ENCODE measurements at regions not wholly inside any gene's neighbourhood (a gene's known extent, or its start where the extent isn't known, plus 50 kb on each side); places are given as distances from the start of the nearest gene placed in this dataset.

DNA sequence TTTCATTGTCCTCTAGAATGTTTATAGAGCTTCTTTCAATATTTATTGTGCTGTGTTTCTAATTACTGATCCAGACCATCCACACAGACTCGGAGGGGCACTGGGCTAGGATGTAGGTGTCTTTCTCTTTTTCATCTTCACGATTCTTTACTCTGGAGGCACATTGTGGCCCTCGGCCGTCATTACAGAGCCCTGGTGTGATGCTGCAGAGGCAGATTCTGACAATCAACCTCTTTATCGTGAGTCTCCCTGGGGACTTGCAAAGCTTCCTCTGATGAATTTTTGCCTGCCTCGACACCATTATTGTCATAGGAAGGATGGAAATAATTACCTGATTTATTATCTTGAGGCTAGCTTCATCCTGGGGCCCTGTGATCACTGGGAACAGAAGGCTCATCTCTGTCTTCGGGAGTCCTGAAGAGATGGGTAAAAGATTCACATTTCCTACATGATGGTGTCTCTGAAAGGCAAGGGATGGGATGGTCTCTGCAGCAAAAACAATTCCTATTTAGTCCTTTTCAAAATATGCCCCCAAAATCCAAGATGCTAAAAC lies 89.4 kb downstream of the SEC16B start:
- H2AFZ ChIP-seq (ENCODE audit: insufficient read depth, low read length, poor library complexity), result no peak overlapping the region
- no peak overlapping the region for H4K91ac ChIP-seq (ENCODE audit: low read depth, low read length)
- no peak overlapping the region for H3K9ac ChIP-seq (ENCODE audit: low read length)
- no peak overlapping the region for H3K18ac ChIP-seq (ENCODE audit: low read length)
- no peak overlapping the region for H2BK5ac ChIP-seq (ENCODE audit: low read depth, low read length, poor library complexity)
- no peak overlapping the region for H3K14ac ChIP-seq (ENCODE audit: low read length)
- H3K4me3 ChIP-seq (ENCODE audit: low read depth, low read length), result no peak overlapping the region
- H4K12ac ChIP-seq (ENCODE audit: low read depth, low read length), result no peak overlapping the region
- no peaks in the 10 kb centered on the region for H3K4me1 ChIP-seq (ENCODE audit: control insufficient read depth in 1 of 2, insufficient read depth in 2 of 2, low read length in 2 of 2)
- H2BK120ac ChIP-seq (ENCODE audit: insufficient read depth, low read length, poor library complexity), result no peak overlapping the region
- H2BK12ac ChIP-seq (ENCODE audit: low read length), result no peak overlapping the region
- no peaks in the 10 kb centered on the region for H3K9me3 ChIP-seq (ENCODE audit: insufficient read depth, low read depth, low read length)
- H3K36me3 ChIP-seq (ENCODE audit: control insufficient read depth in 1 of 2, insufficient read depth in 2 of 2, low read length in 2 of 2), result no peaks in the 10 kb centered on the region
- H4K8ac ChIP-seq (ENCODE audit: low read depth, low read length), result no peak overlapping the region
- no peak overlapping the region for H3K23ac ChIP-seq (ENCODE audit: low read length)
- no peaks in the 10 kb centered on the region for H3K79me1 ChIP-seq (ENCODE audit: low read length)
- no peak overlapping the region for H3K4me2 ChIP-seq (ENCODE audit: low read length)
- no peak for DNase-seq
- no peaks in the 10 kb centered on the region for H3K27me3 ChIP-seq (ENCODE audit: insufficient read depth, low read length)
- H2AK5ac ChIP-seq (ENCODE audit: low read length), result no peak overlapping the region
- no peak overlapping the region for H3K4ac ChIP-seq (ENCODE audit: low read depth, low read length)
- no peaks in the 10 kb centered on the region for H3K79me2 ChIP-seq (ENCODE audit: control insufficient read depth, insufficient read depth, low read length, poor library complexity)
- H3K27ac ChIP-seq (ENCODE audit: low read depth, low read length), result no peak overlapping the region
- no CpG with 5 or more reads among the region's 7 CpGs for WGBS (ENCODE audit: extremely low coverage, insufficient coverage, insufficient read length)

DNA sequence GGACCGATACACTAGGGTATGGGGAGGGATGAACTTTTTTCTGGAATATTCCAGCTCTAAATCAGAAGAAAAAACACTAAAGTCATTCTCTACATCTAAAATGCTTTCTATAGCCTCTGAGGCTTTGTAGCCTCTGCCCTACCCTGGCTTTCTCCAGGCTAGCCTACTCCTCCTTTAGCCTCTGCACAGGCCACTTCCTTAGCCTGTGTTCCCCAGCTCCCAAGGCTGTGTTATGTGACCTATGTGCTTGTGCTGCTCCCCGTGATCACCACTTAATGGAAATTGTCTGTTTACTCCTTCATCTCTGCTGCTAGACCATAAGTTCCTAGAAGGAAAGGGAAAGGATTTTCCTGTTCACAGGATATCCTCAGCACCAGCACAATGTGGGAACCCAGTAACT lies 92.8 kb downstream of the SEC16B start:
- Histone ChIP-seq H2BK5ac (ENCODE audit: low read depth, low read length, poor library complexity) (no peak overlapping the region), H3K9me3 (ENCODE audit: insufficient read depth, low read depth, low read length) (no peaks in the 10 kb centered on the region), H3K79me2 (ENCODE audit: control insufficient read depth, insufficient read depth, low read length, poor library complexity) (no peaks in the 10 kb centered on the region), H3K14ac (ENCODE audit: low read length) (no peak overlapping the region), H3K27ac (ENCODE audit: low read depth, low read length) (no peak overlapping the region), H3K36me3 (ENCODE audit: control insufficient read depth in 1 of 2, insufficient read depth in 2 of 2, low read length in 2 of 2) (no peaks in the 10 kb centered on the region), H2AFZ (ENCODE audit: insufficient read depth, low read length, poor library complexity) (no peak overlapping the region), H4K12ac (ENCODE audit: low read depth, low read length) (no peak overlapping the region), H3K79me1 (ENCODE audit: low read length) (no peaks in the 10 kb centered on the region), H3K4ac (ENCODE audit: low read depth, low read length) (no peak overlapping the region), H3K27me3 (ENCODE audit: insufficient read depth, low read length) (no peaks in the 10 kb centered on the region), H4K8ac (ENCODE audit: low read depth, low read length) (no peak overlapping the region), H3K4me1 (ENCODE audit: control insufficient read depth in 1 of 2, insufficient read depth in 2 of 2, low read length in 2 of 2) (no peaks in the 10 kb centered on the region), H3K4me2 (ENCODE audit: low read length) (no peak overlapping the region), H3K23ac (ENCODE audit: low read length) (no peak overlapping the region), H3K9ac (ENCODE audit: low read length) (no peak overlapping the region), H3K4me3 (ENCODE audit: low read depth, low read length) (no peak overlapping the region), H3K18ac (ENCODE audit: low read length) (no peak overlapping the region), H4K91ac (ENCODE audit: low read depth, low read length) (no peak overlapping the region), H2BK12ac (ENCODE audit: low read length) (no peak overlapping the region), H2BK120ac (ENCODE audit: insufficient read depth, low read length, poor library complexity) (no peak overlapping the region), H2AK5ac (ENCODE audit: low read length) (no peak overlapping the region)
- no peak for DNase-seq
- no CpG with 5 or more reads among the region's 2 CpGs for WGBS (ENCODE audit: extremely low coverage, insufficient coverage, insufficient read length)

DNA sequence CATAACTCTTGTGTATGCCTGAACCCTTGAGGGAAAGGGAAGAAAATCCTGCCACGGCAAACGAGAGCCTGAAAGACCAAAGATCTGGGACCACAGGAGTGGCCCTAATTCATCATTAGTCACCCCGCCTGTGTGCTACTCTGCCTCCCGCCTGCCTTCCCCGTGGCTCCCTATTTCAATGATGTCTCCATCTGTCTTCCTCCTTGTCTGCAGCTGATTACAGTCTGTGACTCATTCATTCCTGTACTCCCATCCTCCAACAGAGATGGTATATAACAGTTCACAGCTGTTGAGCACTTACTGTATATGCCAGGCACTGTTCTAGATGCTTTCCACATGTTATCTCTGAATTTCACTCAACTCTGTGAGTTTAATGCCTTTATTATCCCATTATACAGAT lies 96.6 kb downstream of the SEC16B start:
- no peak overlapping the region for H2AFZ ChIP-seq (ENCODE audit: insufficient read depth, low read length, poor library complexity)
- no peak overlapping the region for H3K14ac ChIP-seq (ENCODE audit: low read length)
- DNase-seq, result peak in 1 of 2 donors; percentile 47
- H2AK5ac ChIP-seq (ENCODE audit: low read length), result no peak overlapping the region
- H3K9me3 ChIP-seq (ENCODE audit: insufficient read depth, low read depth, low read length), result no peaks in the 10 kb centered on the region
- no peak overlapping the region for H2BK5ac ChIP-seq (ENCODE audit: low read depth, low read length, poor library complexity)
- no peak overlapping the region for H4K12ac ChIP-seq (ENCODE audit: low read depth, low read length)
- H3K18ac ChIP-seq (ENCODE audit: low read length), result no peak overlapping the region
- no peaks in the 10 kb centered on the region for H3K4me1 ChIP-seq (ENCODE audit: control insufficient read depth in 1 of 2, insufficient read depth in 2 of 2, low read length in 2 of 2)
- no peaks in the 10 kb centered on the region for H3K79me2 ChIP-seq (ENCODE audit: control insufficient read depth, insufficient read depth, low read length, poor library complexity)
- H2BK12ac ChIP-seq (ENCODE audit: low read length), result no peak overlapping the region
- H4K91ac ChIP-seq (ENCODE audit: low read depth, low read length), result no peak overlapping the region
- no peak overlapping the region for H3K4ac ChIP-seq (ENCODE audit: low read depth, low read length)
- H3K27me3 ChIP-seq (ENCODE audit: insufficient read depth, low read length), result no peaks in the 10 kb centered on the region
- H3K36me3 ChIP-seq (ENCODE audit: control insufficient read depth in 1 of 2, insufficient read depth in 2 of 2, low read length in 2 of 2), result no peaks in the 10 kb centered on the region
- H3K79me1 ChIP-seq (ENCODE audit: low read length), result no peaks in the 10 kb centered on the region
- no peak overlapping the region for H4K8ac ChIP-seq (ENCODE audit: low read depth, low read length)
- H3K27ac ChIP-seq (ENCODE audit: low read depth, low read length), result no peak overlapping the region
- H3K9ac ChIP-seq (ENCODE audit: low read length), result no peak overlapping the region
- H3K4me3 ChIP-seq (ENCODE audit: low read depth, low read length), result no peak overlapping the region
- no CpG with 5 or more reads among the region's 5 CpGs for WGBS (ENCODE audit: extremely low coverage, insufficient coverage, insufficient read length)
- H3K4me2 ChIP-seq (ENCODE audit: low read length), result no peak overlapping the region
- no peak overlapping the region for H3K23ac ChIP-seq (ENCODE audit: low read length)
- no peak overlapping the region for H2BK120ac ChIP-seq (ENCODE audit: insufficient read depth, low read length, poor library complexity)

DNA sequence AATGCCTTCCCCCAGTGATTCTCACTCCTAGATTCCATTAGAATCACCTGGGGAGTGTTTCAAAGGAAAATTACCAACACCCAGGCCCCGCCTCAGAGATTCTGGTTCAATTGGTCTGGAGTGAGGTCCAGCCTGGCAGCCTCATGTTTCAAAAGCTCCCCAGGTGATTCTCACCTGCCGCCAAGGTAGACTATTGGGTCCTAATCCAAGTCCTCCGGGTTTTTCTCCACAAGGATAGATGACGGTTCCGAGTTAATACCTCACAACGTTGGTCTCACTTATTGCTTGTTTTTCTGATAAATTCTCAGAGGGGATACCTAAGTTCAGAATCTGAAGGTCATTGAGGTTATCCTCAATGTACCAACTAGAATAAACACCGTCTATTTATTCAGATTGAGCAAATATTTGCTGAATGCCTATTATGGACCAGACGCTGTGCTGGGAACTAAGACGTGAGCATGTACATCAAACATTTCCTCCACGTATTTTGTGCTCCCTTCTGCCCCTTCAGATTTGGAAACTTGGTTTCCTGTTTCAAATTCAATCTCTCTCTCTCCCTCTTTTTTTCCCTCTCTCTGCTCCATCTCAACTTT lies 97.5 kb downstream of the SEC16B start:
- Histone ChIP-seq H3K4me2 (ENCODE audit: low read length) (no peak overlapping the region), H3K27me3 (ENCODE audit: insufficient read depth, low read length) (no peaks in the 10 kb centered on the region), H2BK5ac (ENCODE audit: low read depth, low read length, poor library complexity) (no peak overlapping the region), H3K36me3 (ENCODE audit: control insufficient read depth in 1 of 2, insufficient read depth in 2 of 2, low read length in 2 of 2) (no peaks in the 10 kb centered on the region), H2AFZ (ENCODE audit: insufficient read depth, low read length, poor library complexity) (no peak overlapping the region), H3K27ac (ENCODE audit: low read depth, low read length) (no peak overlapping the region), H4K12ac (ENCODE audit: low read depth, low read length) (no peak overlapping the region), H3K4me3 (ENCODE audit: low read depth, low read length) (no peak overlapping the region), H2BK12ac (ENCODE audit: low read length) (no peak overlapping the region), H3K4me1 (ENCODE audit: control insufficient read depth in 1 of 2, insufficient read depth in 2 of 2, low read length in 2 of 2) (no peaks in the 10 kb centered on the region), H4K91ac (ENCODE audit: low read depth, low read length) (no peak overlapping the region), H3K9me3 (ENCODE audit: insufficient read depth, low read depth, low read length) (no peaks in the 10 kb centered on the region), H4K8ac (ENCODE audit: low read depth, low read length) (no peak overlapping the region), H2AK5ac (ENCODE audit: low read length) (no peak overlapping the region), H3K79me2 (ENCODE audit: control insufficient read depth, insufficient read depth, low read length, poor library complexity) (no peaks in the 10 kb centered on the region), H2BK120ac (ENCODE audit: insufficient read depth, low read length, poor library complexity) (no peak overlapping the region), H3K23ac (ENCODE audit: low read length) (no peak overlapping the region), H3K79me1 (ENCODE audit: low read length) (no peaks in the 10 kb centered on the region), H3K9ac (ENCODE audit: low read length) (no peak overlapping the region), H3K18ac (ENCODE audit: low read length) (no peak overlapping the region), H3K14ac (ENCODE audit: low read length) (no peak overlapping the region), H3K4ac (ENCODE audit: low read depth, low read length) (no peak overlapping the region)
- no peak for DNase-seq
- WGBS (ENCODE audit: extremely low coverage, insufficient coverage, insufficient read length), result no CpG with 5 or more reads among the region's 10 CpGs
